Hepatocyte (in vitro differentiated cells): ENCODE measurements at regions not wholly inside any gene's neighbourhood (a gene's known extent, or its start where the extent isn't known, plus 50 kb on each side); places are given as distances from the start of the nearest gene placed in this dataset.

Source experiments
- CTCF ChIP-seq: fragments of 200-600 bp; sonication (generic); IDR thresholded peaks from 2 replicates; pipeline ENCODE4 v1.5.1; 2016; ENCODE audit warnings: antibody characterized with exemption, mild to moderate bottlenecking; ENCODE audit not compliant: poor library complexity
- EZH2 ChIP-seq: fragments of 200-600 bp; sonication (generic); IDR thresholded peaks from 2 replicates; pipeline ENCODE4 v1.6.1; 2016; ENCODE audit warnings: antibody characterized with exemption, mild to moderate bottlenecking, borderline replicate concordance
- EZH2phosphoT487 ChIP-seq: fragments of 200-600 bp; sonication (generic); IDR thresholded peaks from one replicate; pipeline ENCODE4 v1.6.1; 2018; ENCODE audit warnings: antibody characterized with exemption, mild to moderate bottlenecking, low read depth, moderate library complexity; ENCODE audit not compliant: unreplicated experiment, severe bottlenecking

GRCh38 chr2:211248841-211249240 is 692.4 kb downstream of the CPS1 start:
- TF ChIP-seq CTCF = no peak
- no peak for TF ChIP-seq EZH2phosphoT487
- TF ChIP-seq EZH2 = no peak
